GM18517 (cell line): ENCODE measurements at regions not wholly inside any gene's neighbourhood (a gene's known extent, or its start where the extent isn't known, plus 50 kb on each side); places are given as distances from the start of the nearest gene placed in this dataset.
"Not testable (repeated sequence)": the region's sequence is repeated elsewhere in the genome, so short reads cannot be mapped to it uniquely, and the experiment has no call there.

ENCODE experiments used
- ATAC-seq: cut with Tn5 transposase; IDR thresholded peaks from one replicate; pipeline ENCODE4 v1.9.1; 2021; ENCODE audit warnings: mild to moderate bottlenecking, moderate library complexity; ENCODE audit not compliant: unreplicated experiment

DNA sequence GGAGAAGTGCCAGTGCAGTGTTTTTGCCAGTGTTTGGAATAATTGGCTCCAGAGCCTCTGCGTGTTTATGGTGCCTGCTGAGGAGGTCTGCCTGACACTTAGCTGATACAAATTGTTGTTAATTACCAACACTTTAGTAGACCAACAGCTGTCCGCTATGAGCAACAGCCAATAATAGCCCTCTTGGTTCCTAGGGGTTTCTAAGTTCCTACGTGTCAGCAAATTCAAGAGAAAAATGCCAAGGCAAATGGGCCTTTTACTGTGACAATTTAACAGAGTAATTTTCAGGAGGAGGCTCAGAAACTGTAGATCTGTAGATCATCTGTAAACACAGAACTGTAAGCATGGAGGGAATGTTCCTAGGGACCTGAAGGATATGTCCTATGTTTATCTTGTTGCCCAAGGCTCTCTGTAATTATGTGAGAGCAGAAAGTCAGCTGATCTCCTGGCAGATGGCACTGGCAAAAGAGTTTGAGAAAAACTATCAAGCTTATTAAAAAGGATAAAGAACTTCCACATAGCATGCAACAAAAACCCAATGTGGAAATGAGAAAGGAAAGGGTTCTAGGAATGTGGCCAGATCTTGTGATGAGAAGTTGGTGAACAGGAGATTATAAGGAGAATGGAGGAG, 157.7 kb downstream of the GJA1 start:
- no peak for ATAC-seq

DNA sequence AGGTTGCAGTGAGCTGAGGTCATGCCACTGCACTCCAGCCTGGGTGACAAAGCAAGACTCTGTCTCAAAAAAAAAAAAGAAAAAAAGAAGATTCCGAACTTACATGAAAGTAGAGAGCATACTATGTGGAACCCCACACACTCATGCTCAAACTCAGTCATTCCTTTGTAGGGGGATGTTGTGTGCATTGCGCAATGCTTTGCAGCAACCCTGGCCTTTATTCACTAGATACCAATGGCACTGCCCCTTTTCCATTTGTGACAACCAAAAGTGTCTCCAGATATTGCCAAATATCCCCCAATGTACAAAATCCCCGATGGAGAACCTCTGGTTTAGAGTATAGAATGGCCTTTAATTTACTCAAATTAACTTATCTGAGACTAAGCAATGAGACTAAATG, 158.6 kb downstream of the GJA1 start:
- ATAC-seq: no peak

DNA sequence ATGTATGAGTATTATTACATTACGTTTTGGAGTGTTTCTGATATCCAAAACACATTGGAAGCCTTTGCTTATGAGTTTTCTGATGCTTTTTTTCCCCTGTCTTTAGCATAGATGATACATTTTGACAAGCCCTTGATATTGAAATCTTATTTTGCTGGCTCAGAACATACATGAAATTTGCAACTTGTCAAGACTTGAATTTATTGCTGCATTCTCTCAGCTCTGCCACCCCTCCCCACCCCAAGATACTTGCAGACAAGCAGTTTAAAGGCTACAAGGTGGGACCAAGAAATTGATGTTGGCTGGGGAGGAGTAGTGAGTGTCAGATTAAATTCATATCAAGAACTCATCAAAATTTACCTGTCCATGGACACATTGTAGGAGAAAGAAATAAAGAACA, 160.2 kb downstream of the GJA1 start:
- no peak for ATAC-seq

DNA sequence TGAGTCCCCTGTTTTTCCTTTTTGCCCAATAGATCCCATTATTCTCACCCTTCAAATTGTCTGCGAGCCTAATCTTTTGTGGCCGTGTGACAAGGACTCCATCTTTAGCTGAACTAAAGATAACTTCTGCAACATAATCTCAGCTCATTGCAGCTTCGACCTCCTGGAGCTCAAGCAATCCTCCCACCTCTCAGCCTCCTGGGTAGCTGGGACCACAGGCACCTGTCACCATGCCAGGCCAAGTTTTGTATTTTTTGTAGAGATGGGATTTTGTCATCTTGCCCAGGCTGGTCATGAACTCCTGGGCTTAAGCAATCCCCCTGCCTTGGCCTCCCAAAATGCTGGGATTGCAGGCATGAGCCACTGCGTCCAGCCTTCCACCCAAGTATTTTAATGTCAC, 161.0 kb downstream of the GJA1 start:
- no peak for ATAC-seq

DNA sequence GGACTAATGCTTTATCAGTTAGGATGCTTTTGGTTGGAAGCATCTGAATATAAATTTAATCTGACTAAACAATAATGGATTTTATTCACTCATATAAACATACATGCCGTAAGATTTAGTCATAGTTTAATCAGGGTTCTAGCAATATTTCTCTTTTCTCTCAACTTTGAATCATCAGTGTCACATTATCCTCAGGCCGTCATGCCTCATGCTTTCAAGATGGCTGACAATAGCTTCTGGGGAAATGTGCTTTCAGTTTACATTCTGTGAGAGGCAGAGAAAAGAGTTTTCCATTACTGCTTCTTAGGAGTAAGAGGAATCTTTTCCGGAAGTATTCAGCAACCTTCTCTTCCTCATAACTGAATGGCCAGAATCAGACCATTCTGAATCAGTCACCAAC, 162.2 kb downstream of the GJA1 start:
- ATAC-seq: no peak

DNA sequence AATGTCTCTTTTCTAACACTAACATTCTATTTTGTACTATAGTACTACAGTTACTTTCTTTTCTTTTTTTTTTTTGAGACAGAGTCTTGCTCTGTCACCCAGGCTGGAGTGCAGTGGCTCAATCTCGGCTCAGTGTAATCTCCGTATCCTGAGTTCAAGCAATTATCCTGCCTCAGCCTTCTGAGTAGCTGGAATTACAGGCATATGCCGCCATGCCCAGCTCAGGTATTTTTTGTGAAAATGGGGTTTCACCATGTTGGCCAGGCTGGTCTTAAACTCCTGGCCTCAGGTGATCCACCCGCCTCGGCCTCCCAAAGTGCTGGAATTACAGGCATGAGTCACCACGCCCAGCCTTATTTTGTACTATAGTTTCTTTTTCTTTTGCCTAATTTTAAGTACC, 163.9 kb downstream of the GJA1 start:
- not testable (repeated sequence) for ATAC-seq

DNA sequence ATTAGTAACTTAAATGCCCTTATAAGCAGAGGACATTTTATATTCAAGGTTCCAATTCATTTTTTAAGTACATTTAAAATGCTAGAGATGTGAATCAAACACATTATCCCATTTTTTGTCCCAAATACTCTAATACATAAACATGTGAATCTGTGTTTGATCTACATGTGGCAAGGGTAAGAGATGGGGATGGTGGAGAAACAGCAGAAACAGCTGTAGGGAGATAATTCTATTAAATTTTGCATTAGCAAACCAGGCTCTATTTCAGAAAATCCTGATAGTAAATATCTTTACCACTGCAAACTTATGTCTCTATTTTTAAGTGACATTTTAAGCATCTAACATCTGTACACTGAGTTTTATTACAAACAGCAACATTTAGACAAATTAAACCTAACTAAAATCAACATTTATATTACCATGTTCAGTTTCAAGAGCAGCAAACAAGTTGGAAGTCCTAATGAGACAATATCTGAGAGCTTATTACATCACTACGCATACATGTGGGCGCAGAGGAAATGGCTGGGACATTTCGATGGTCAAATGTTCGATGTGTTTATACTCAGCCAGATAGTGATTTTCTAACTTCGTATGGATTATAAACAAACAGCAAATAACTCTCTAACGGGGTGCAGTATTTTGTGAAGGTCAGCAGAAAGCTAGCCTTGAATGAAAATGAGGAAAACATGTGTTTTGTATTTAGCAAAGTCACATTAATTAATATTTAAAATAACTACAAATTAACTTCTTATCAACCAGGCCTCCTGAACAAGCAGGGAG, 165.1 kb downstream of the GJA1 start:
- no peak for ATAC-seq

DNA sequence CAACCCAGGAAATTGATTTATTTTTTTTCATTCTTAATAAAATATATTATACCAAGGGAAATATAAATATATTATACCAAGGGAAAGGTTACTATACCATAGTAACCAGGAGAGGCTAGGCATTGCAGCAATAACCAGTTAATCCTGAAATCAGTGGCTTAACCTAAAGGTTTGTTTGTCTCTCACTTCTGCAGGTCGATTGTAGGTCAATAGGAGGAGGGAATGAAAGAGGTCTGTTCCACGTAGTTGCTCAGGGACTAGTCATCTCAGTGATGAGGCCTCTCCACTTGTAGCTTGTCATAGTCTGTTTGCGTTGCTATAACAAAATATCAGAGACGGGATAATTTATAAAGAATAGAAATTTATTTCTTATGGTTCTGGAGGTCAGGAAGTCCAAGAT, 168.0 kb downstream of the GJA1 start:
- ATAC-seq: no peak

DNA sequence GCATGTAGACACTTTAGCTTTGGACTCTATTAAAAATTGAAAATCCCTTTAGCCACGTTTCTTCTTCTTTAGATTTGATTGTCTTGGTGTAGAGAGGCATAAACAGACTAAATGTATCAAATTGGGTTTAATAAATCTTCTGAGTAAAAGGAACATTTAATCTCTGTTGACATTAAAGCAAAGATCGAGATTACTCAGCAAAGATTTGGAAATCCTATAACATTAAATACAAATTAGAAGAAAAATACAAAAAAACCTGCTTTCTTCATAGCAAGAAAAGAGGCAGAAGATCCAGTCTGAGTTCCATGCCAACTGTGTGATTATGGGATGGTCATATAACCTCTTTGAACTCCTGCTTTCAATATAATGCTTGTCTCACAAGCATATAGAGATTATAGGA, 172.3 kb downstream of the GJA1 start:
- no peak for ATAC-seq

DNA sequence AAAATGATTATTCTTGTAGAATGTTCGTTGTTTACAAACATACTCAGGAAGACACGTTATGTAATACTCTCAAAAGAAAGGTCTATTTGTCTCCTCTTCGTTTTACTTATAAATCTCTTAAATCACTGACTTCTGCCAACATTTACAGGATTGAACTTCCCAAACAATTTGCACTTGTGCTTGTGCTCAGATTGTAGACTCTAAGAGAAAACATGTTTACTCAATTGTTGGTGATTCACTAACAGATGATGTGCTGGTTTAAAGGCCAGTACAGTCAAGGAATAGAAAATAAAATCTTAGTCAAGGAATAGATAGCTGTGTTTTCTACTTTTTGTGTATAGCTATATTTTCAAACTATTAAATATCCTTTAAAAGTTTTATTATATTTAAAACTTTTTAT, 172.8 kb downstream of the GJA1 start:
- no peak for ATAC-seq

DNA sequence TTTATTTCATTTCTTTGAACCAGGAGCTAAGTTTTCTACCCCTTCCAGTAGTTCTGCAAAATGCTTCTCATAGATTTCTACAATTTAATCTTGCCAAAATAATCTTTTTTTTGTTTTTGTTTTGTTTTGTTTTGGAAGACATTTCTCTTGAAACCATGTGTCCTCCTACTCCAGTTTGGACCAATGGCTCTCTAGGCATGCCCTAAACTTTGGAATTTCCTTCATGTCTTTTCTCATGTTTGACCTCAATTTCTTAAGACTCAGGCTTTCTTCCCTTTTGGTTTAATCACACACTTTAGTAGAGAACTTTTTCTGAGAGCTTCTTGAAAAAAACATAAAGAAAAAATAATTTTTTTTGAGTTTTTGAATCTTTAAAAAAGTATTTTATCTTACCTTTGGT, 173.8 kb downstream of the GJA1 start:
- ATAC-seq: no peak

DNA sequence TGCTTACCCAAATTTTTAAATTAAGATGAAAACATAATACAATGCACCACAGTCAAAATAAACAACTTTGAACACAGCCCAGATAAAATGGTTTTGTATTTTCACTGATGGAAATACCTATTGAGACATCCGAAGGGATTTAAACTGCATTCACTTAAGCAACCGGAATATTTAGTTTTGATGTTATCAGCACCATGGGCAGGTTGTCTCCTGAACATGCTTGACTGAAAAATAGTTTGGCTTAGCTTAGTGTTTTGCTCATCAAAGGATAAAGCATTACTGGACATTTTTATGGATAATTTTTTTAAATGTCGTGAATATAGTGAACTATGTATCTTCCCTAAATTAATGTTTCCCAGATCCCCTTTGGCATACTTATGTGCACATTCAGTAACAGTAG, 177.5 kb downstream of the GJA1 start:
- ATAC-seq: no peak

DNA sequence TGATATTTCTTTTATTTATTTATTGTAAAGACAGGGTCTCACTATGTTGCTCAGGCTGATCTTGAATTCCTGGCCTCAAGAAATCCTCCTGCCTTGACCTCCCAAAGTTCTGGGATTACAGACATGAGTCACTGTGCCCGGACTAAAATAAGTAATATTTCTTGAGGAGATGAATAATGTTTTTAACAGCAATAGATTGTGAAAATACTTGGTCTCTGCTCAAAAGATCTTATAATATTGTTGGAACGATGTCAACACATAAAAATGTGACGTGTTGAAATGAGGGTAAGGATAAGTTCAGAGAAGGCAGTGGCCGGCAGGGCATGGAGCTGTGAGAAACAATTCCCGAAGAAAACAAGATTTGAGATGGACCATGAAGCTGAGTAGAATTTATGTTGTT, 178.7 kb downstream of the GJA1 start:
- ATAC-seq: no peak

DNA sequence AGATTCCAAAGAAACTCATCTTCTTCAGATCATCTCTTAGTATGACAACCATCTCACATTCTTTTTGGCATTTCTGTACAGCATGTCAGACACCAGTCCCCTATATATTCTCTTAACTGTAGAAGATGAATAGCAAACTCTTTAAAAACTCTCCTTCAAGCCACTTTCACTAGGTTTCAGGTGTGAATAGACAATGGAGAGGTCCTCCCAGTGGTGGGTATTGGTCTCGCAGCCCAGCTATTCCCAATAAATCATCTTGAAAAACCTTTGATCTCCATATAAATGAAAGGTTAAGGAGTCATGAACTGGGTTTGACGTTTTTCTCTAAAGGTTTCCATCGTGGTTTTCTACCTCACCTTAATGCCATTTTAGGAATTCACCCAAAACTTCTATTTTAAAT, 180.0 kb downstream of the GJA1 start:
- ATAC-seq: no peak

DNA sequence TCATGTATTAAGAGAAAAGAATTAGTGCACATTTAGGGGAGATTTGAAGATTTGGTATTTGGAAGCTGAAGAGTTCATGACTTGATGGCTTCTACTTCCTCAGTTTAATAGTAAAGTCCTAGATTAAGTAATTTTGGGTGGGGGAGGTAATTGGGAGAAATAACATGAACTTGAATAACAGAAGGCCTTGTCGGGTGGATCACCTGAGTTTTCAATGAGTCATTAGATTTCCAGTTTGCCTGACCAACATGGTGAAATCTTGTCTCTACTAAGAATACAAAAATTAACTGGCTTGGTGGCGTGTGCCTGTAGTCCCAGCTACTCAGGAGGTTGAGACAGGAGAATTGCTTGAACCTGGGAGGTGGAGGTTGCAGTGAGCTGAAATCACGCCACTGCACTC, 181.0 kb downstream of the GJA1 start:
- ATAC-seq: no peak

DNA sequence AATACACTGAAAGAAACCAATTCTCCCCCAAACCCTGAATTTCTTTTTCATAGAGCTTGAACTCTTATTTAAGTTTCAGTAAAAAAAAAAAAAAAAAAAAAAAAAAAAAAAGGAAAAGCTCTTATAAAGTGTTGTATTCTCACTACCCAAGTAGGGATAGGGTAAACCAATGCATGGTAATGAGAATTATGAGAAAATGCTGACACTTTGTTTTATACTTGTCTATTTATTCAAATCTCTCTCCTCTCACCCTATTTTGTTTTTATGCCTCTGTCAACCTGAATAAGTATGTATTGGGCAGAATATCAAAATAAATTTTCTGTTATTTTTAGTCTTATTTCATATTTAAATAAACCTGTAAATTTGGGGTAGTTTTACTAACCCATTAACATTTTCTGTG, 181.9 kb downstream of the GJA1 start:
- ATAC-seq: no peak

DNA sequence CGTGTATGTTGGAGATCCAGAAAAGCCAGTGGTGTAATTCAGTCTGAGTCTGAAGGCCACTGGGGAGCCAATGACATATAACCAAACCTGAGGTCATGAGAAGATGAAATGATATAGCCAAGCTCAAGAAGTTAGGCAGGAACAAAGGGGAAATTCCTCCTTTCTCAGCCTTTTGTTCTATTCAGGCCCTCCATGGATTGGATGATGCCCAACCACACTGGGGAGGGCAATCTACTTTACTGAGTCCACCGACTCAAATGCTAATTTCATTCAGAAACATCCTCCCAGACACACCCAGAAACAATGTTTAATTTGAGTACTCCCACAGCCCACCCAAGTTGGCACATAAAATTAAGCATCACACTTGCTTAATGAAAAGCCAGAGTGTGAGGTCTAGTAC, 183.6 kb downstream of the GJA1 start:
- no peak for ATAC-seq

DNA sequence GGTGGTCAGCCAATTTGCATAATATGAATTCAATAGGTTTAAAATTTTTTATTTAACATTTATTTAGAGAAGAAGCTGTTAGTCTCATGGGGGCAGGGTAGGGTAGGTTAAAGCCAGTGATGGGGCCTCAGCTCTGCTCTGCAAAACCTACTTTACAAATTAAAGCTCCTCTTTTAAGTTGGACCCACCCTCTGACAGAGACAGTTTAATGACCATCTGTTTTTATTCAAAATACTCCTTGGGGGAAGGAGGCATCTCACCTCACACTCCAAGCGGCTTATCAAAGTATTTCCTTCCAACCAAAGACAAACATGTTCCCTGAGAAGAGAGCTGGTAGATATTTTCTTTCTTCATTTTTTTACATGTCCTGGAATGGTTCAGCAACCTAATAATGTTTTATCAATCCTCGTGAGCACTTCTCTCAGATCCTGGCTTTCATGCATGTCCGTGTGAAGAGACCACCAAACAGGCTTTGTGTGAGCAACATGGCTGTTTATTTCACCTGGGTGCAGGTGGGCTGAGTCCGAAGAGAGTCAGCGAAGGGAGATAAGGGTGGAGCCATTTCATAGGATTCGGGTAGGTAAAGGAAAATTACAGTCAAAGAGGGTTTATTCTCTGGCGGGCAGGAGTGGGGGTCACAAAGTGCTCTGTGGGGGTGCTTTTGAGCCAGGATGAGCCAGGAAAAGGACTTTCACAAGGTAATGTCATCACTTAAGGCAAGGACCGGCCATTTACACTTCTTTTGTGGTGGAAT, 184.7 kb downstream of the GJA1 start:
- ATAC-seq: no peak

DNA sequence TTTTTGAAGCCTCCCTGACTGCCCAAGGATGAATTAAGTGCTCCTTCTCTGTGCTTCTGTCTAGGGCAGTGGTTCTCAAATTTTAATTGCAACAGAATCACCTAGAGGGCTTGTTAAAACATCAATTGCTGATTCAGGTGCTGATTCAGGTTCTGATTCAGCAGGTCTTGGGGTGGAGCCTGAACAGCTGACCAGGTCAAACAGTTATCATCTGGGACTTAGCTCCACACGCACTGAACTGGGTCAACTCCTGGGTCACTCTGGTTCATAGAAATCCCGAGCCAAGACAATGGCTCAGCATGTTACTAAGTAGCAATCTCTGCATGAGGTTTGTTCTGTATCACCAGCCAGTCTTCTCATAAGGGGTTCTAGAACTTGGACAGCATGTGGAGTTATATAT, 192.3 kb downstream of the GJA1 start:
- ATAC-seq: no peak

DNA sequence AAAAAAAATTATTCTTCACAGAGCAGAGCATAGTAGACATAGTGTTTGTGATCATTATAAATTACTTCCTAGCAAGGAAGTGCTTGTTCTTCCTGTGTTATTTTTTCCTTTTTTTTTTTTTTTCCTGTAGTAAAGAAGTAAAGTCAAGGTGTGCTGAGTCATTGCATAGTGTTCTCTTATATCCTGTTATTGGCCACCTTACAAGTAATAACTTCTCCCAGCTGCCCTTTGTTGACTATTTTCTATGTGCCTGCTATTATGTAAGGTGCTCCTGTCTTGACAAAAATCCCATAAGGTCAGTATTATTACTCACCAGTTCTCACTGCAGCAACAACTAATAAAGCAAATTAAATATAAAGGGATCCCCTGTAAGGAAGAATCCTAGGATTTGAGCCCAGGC, 195.3 kb downstream of the GJA1 start:
- ATAC-seq: no peak

DNA sequence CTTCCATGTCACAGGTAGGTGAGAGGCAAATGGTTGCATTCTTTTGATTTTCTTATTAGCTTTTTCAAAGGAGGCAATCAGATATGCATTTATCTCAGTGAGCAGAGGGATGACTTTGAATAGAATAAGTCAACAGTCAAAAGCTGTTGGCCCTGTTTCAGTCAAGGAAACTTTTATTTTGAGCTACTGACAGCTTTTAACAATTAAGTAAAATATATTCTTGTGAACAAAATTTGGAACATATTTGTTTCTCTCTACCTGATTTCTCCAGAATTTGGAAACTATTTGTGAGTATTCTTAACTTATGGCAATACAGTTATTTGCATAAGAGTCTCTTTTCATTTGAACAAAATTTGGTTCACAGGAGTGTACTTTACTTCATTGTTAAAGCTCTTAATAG, 196.3 kb downstream of the GJA1 start:
- ATAC-seq: not testable (repeated sequence)

DNA sequence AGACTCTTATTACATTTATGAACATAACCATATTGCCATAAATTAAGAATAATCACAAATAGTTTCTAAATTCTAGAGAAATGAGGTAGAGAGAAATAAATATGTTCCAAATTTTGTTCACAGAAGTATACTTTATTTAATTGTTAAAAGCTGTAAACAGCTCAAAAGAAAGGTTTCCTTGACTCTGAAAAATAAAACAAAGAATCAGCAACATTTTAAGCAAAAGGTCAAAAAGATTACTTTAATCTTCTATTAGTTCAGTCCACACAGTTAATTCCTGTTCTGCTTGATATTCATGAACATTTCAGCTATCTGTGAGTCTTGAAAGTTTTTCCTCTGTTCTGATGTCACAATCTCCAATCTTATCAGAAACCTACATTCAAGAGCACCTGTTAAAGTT, 197.9 kb downstream of the GJA1 start:
- no peak for ATAC-seq
